ENCODE measurements at regions not wholly inside any gene's neighbourhood (a gene's known extent, or its start where the extent isn't known, plus 50 kb on each side); places are given as distances from the start of the nearest gene placed in this dataset.
"Not testable (repeated sequence)": the region's sequence is repeated elsewhere in the genome, so short reads cannot be mapped to it uniquely, and the experiment has no call there.

GRCh38 chr9:67763133-67763532 lies 95.6 kb upstream of the ANKRD20A1 start:
- H3K4me1 ChIP-seq (ENCODE audit: control insufficient read depth, insufficient read depth, low read length); POLR2A ChIA-PET; CTCF ChIA-PET; H3K27ac ChIP-seq (ENCODE audit: extremely low read depth, low read depth, low read length); H3K9me3 ChIP-seq (ENCODE audit: control insufficient read depth, insufficient read depth, low read depth, low read length); H3K36me3 ChIP-seq (ENCODE audit: control insufficient read depth in 2 of 2, insufficient read depth in 1 of 2, low read length in 2 of 2); H3K4me3 ChIP-seq (ENCODE audit: low read depth, low read length): not testable (repeated sequence)

GRCh38 chr9:67771807-67772206 lies 86.9 kb upstream of the ANKRD20A1 start:
- H3K4me1 ChIP-seq (ENCODE audit: control insufficient read depth, insufficient read depth, low read length); H3K36me3 ChIP-seq (ENCODE audit: control insufficient read depth in 2 of 2, insufficient read depth in 1 of 2, low read length in 2 of 2); H3K4me3 ChIP-seq (ENCODE audit: low read depth, low read length); H3K27ac ChIP-seq (ENCODE audit: extremely low read depth, low read depth, low read length); H3K9me3 ChIP-seq (ENCODE audit: control insufficient read depth, insufficient read depth, low read depth, low read length); POLR2A ChIA-PET; CTCF ChIA-PET: not testable (repeated sequence)

- H3K36me3 ChIP-seq (ENCODE audit: control insufficient read depth in 2 of 2, insufficient read depth in 1 of 2, low read length in 2 of 2); H3K9me3 ChIP-seq (ENCODE audit: control insufficient read depth, insufficient read depth, low read depth, low read length); H3K4me3 ChIP-seq (ENCODE audit: low read depth, low read length); H3K4me1 ChIP-seq (ENCODE audit: control insufficient read depth, insufficient read depth, low read length); H3K27ac ChIP-seq (ENCODE audit: extremely low read depth, low read depth, low read length); POLR2A ChIA-PET; CTCF ChIA-PET: not testable (repeated sequence)
Observed at GRCh38 chr9:67800170-67800569, 58.6 kb upstream of the ANKRD20A1 start.
